Neural cell (in vitro differentiated cells): ENCODE measurements at regions not wholly inside any gene's neighbourhood (a gene's known extent, or its start where the extent isn't known, plus 50 kb on each side); places are given as distances from the start of the nearest gene placed in this dataset.

Experiments used
- EP300 ChIP-seq: fragments of 450-650 bp; conservative IDR thresholded peaks from 2 replicates; pipeline ENCODE4 v1.6.1; 2014; ENCODE audit warnings: antibody characterized with exemption, mild to moderate bottlenecking, moderate library complexity; ENCODE audit not compliant: poor library complexity, severe bottlenecking
- EZH2 ChIP-seq: fragments of 200-600, 300-800 bp; shearing (Covaris generic), sonication (generic); IDR thresholded peaks from 2 replicates; pipeline ENCODE4 v1.6.1; 2014; ENCODE audit warnings: antibody characterized with exemption, low read length, borderline replicate concordance, mild to moderate bottlenecking; ENCODE audit not compliant: insufficient read depth, poor library complexity, severe bottlenecking
- MXI1 ChIP-seq: fragments of 450-650 bp; conservative IDR thresholded peaks from 2 replicates; pipeline ENCODE4 v1.6.1; 2014; ENCODE audit warnings: antibody characterized with exemption, mild to moderate bottlenecking; ENCODE audit not compliant: poor library complexity, severe bottlenecking
- POLR2AphosphoS5 ChIP-seq: IDR thresholded peaks from 2 replicates; pipeline ENCODE4 v1.6.1; 2012
- RAD21 ChIP-seq: fragments of 450-650 bp; conservative IDR thresholded peaks from 2 replicates; pipeline ENCODE4 v1.6.1; 2014; ENCODE audit warnings: antibody characterized with exemption, mild to moderate bottlenecking, moderate library complexity
- SMC3 ChIP-seq: fragments of 450-650 bp; conservative IDR thresholded peaks from 2 replicates; pipeline ENCODE4 v1.6.1; 2014; ENCODE audit warnings: antibody characterized with exemption, mild to moderate bottlenecking, moderate library complexity; ENCODE audit not compliant: poor library complexity
- TAF1 ChIP-seq: IDR thresholded peaks from 2 replicates; pipeline ENCODE4 v1.6.1; 2012; ENCODE audit warnings: low read depth
- TF ChIP-seq, protein P1 (sequence below): fragments of 450-650 bp; IDR thresholded peaks from 2 replicates; pipeline ENCODE4 v1.5.1; 2014; ENCODE audit warnings: antibody characterized with exemption, mild to moderate bottlenecking, moderate library complexity; ENCODE audit not compliant: poor library complexity, severe bottlenecking
- TF ChIP-seq, protein P2 (sequence below): IDR thresholded peaks from 2 replicates; pipeline ENCODE4 v1.6.1; 2012; ENCODE audit warnings: borderline replicate concordance

DNA sequence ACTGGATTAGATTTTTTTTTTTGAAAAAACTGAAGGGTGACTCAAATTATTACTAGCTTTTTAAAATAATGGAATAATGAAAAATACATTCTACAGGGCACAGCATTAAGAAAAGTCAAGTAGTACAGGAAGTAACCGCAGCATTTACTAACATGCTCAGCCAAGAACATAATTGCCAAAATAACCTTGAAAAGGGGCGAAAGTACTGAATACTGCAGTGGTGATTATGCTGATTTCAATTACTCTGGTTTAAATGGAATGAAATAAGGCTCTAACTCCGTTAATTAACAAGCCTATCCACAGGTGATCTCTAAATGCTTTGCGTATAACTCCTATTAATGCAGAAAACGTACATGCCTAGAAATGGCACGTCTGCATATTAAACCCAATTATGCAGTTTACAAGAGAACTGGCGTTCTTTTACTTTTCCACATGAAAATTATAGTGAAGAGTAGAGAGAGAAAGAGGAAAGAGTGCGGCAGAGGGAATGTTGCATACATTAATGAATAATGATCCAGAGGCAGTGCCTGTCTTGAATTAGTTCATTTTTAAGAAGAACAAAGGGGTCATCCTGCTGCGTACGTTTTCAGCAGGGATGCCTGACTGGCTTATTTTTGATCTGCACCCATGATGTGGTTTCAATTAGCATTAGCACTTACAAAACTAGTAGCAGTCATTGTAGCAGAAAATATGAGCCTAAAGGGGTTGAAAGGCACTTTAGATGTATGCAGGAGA lies 612.4 kb downstream of the NYAP2 start:
- TF ChIP-seq POLR2AphosphoS5 (no peak), TAF1 (no peak), EP300 (no peak), SMC3 (no peak), EZH2 (no peak), RAD21 (no peak), MXI1 (no peak)
- TF ChIP-seq, protein P1, sequence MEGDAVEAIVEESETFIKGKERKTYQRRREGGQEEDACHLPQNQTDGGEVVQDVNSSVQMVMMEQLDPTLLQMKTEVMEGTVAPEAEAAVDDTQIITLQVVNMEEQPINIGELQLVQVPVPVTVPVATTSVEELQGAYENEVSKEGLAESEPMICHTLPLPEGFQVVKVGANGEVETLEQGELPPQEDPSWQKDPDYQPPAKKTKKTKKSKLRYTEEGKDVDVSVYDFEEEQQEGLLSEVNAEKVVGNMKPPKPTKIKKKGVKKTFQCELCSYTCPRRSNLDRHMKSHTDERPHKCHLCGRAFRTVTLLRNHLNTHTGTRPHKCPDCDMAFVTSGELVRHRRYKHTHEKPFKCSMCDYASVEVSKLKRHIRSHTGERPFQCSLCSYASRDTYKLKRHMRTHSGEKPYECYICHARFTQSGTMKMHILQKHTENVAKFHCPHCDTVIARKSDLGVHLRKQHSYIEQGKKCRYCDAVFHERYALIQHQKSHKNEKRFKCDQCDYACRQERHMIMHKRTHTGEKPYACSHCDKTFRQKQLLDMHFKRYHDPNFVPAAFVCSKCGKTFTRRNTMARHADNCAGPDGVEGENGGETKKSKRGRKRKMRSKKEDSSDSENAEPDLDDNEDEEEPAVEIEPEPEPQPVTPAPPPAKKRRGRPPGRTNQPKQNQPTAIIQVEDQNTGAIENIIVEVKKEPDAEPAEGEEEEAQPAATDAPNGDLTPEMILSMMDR, result no peak
- TF ChIP-seq, protein P2, sequence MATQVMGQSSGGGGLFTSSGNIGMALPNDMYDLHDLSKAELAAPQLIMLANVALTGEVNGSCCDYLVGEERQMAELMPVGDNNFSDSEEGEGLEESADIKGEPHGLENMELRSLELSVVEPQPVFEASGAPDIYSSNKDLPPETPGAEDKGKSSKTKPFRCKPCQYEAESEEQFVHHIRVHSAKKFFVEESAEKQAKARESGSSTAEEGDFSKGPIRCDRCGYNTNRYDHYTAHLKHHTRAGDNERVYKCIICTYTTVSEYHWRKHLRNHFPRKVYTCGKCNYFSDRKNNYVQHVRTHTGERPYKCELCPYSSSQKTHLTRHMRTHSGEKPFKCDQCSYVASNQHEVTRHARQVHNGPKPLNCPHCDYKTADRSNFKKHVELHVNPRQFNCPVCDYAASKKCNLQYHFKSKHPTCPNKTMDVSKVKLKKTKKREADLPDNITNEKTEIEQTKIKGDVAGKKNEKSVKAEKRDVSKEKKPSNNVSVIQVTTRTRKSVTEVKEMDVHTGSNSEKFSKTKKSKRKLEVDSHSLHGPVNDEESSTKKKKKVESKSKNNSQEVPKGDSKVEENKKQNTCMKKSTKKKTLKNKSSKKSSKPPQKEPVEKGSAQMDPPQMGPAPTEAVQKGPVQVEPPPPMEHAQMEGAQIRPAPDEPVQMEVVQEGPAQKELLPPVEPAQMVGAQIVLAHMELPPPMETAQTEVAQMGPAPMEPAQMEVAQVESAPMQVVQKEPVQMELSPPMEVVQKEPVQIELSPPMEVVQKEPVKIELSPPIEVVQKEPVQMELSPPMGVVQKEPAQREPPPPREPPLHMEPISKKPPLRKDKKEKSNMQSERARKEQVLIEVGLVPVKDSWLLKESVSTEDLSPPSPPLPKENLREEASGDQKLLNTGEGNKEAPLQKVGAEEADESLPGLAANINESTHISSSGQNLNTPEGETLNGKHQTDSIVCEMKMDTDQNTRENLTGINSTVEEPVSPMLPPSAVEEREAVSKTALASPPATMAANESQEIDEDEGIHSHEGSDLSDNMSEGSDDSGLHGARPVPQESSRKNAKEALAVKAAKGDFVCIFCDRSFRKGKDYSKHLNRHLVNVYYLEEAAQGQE, result no peak
